T-helper 1 cell (primary cell): ENCODE measurements at regions not wholly inside any gene's neighbourhood (a gene's known extent, or its start where the extent isn't known, plus 50 kb on each side); places are given as distances from the start of the nearest gene placed in this dataset.

Source experiments
- DNase-seq, 5 donors: peaks; one replicate each; pipeline ENCODE4 v3.0.0-alpha.2; 2012 to 2020

GRCh38 chr14:101462726-101463565 lies 98.3 kb upstream of the DIO3 start:
- DNase-seq: no peak

DNA sequence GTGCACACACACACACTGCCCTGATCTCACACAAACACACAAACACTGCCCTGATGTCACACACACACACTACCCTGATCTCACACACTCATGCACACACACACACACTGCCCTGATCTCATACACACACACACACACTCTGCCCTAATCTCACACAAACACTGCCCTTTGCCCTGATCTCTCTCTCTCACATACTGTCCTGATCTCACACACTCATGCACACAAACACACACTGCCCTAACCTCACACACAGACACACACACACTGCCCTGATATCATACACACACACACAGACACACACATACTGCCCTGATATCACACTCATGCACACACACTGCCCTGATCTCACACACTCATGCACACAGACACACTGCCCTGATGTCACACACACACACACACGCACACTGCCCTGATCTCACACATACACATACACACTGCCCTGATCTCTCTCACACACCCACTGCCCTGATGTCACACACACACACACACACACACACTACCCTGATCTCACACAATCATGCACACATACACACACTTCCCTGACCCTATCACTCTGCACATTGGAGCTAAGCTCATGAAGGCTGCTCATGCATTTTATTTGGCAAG lies 97.6 kb upstream of the DIO3 start:
- DNase-seq: no peak

GRCh38 chr14:101464310-101464983 lies 96.8 kb upstream of the DIO3 start:
- DNase-seq: no peak

DNA sequence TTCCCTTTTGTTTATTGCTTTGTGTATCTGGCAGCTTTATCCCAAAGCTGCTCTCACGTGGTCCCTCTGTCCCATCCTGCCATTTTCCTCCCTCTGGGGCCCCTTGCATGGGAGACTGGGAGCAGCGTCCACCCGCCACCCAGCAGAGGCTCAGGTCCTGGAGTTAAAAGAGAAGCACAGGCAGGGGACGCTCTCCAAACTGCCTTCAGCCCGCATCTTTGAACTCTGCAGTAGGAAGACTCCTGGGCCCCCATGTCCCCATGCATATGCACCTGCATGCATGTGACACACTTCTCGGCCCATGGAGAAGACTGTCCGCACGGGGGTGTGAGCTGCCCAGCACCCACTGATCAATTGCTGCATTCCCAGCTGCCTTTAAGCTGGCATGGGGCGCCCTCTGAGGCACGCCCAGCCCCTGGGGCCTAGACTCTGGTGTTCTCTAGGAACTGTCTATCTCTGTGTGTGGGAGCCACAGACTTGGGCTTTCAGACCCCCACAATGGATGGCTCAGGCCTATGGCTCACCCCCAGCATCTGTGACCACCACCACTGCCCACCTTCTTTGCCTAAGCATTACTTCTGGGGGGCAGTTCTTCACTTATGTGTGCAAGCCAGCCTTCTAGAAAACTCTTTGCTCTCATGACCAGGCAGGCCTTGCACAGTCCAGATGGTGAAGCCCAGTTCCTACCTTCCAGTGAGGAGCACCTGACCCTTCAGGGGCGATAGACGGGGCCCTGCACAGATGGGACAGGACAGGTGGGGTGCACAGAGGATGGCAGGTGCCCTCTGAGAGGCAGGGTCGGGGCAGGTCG lies 96.1 kb upstream of the DIO3 start:
- no peak for DNase-seq

DNA sequence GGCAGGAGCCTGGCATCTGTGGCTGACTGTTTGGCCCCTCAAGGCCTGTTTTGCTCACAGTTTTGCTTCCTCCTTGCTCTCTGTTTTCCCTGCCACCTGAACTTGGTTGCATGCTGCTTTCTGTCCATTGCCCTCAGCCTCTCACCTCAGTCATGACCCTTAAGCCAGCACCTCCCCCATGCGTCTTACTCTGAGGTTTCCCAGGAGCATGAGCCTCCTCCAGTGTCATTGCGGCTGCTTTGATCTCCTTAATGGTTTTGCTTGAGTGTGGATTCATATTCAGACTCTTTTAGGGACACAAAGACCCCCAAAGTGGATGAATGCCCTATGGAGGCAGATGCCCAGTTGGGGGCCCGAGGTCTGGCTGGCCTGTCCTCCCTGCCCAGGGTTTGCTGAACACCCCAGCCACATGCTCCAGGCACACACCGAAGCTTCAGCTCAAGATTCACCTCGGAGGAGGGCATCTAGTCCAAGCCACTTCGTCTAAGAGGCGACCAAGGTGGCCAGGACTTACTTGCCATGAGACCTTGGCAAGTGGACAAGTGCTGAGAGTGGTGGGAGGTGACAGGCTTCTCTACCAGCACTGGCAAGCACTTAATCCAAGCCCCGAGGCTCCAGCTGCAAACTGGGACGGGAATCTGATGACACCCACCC lies 95.4 kb upstream of the DIO3 start:
- DNase-seq: no peak

DNA sequence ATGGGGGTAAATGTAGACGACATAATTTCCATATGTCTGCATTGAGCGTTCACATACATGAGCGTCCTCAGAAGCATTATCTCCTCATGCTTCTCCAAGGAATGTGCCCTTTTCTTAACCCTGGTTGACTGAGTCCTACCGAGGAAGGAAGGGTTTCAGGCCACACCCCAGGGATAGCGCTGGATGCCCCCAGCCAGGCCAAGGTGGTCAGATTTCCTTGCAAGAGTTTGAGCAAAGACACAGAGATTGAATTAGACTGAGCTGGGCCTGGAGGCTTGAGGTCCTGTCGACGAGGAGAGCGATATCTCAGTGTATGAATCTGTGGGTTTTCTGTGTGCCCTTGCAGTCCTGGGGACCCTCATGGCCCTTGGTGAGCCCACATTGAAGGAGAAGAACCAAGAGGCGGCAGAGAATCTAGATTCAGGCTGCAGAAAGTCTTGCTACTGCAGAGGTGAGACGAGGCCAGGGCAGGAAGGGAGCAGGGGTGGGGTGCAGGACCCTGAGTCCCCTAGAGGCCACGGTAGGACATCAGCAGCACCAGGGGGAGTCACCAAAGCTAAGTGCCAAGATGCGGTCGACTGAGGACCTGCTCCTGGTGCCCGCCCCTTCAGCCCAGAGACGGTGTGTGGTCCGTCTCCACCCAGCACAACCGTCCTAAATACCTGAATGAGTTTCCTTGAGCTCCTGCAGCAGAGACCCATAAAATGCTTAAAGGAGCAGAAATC lies 94.7 kb upstream of the DIO3 start:
- DNase-seq: no peak

DNA sequence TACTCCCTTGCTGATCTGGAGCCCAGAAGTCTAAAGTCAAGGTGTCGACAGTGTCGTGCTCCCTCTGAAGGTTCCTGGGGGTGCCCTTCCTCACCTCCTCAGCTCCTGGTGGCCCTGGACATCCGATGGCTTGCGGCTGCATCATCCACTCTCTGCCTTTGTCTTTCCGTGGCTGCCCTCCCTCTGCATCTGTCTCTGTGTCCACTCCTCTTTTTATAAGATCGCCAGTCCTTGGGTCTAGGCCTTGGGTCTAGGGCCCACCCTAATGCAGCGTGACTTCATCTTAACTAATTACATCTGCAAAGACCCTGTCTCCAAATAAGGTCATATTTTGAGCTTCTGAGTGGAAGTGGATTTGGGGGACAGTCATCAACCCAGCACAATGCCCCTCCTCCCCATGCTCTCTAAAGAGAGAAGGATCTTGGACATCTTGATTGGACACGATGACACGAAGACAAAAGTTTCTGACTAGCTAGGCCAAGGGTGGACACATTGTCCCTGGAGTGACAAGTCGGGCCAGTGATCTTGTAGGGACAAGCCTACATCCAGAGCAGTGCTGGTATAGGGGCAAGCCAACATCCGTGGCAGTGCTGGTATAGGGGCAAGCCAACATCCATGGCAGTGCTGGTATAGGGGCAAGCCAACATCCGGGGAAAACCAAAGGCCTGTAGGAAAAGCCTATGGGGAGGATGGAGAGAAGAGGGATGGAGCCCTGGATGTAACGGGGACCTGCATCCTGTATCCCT lies 93.9 kb upstream of the DIO3 start:
- no peak for DNase-seq

GRCh38 chr14:101469382-101470247 lies 91.7 kb upstream of the DIO3 start:
- no peak for DNase-seq

GRCh38 chr14:101470266-101470665 lies 91.0 kb upstream of the DIO3 start:
- DNase-seq: no peak

GRCh38 chr14:101471723-101472517 lies 89.4 kb upstream of the DIO3 start:
- no peak for DNase-seq

DNA sequence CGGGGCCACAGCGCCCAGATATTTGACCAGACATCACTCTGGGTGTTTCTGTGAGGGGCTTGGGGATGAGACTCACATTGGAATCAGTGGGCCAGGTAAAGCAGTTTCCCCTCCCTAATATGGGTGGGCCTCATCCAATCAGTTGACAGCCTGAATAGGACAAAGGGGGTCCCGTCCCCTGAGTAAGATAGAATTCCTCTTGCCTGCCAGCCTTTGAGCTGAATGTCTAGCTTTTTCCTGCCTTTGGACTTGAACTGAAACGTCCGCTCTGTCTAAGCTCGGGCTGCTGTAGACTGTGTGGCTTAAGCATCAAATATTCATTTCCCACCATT lies 88.8 kb upstream of the DIO3 start:
- DNase-seq: no peak

GRCh38 chr14:101473045-101473729 lies 88.1 kb upstream of the DIO3 start:
- no peak for DNase-seq

- no peak for DNase-seq
Observed at GRCh38 chr14:101473795-101474562, 87.3 kb upstream of the DIO3 start.

DNA sequence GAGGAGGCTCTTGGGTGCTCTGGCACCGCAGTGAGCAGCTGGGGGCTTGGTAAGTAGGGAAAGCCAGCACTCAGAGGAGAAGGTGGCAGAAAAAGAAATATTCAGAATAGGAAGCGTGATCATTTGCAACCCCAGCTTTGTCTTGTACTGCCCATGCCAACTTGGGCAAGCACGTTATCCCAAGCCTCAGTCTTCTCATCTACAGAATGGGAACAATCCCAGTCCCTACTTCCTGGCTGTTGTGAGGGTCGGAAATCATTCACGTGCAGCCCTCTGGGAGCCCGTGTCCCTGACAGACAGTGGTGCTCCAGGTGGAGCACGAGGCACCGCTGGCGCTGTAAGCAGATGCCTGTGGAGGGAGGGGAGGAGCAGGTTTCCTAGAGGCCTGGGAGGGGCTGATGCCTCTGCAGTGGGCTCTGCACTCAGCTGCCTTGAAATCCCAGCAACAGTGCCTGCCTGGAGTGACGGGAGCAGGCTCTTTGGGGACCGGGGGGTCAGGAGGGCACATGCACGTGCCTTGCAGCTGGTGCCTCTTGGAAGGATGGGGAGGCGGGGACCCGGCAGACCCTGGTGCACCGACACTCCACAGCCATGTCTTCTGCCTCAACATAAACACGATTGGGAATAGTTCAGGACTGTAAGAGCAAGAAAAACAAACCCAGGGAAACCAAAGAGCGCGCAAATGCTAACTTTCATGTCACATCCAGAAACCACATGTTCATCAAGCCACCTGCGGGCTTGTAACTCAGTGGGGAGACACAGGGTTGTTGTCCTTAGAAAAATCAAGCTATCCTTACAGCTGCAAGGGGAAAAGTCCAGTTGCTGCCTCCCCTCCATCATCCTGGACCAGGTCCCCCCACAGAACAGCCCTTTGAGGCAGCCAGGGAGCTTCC lies 86.5 kb upstream of the DIO3 start:
- no peak for DNase-seq

DNA sequence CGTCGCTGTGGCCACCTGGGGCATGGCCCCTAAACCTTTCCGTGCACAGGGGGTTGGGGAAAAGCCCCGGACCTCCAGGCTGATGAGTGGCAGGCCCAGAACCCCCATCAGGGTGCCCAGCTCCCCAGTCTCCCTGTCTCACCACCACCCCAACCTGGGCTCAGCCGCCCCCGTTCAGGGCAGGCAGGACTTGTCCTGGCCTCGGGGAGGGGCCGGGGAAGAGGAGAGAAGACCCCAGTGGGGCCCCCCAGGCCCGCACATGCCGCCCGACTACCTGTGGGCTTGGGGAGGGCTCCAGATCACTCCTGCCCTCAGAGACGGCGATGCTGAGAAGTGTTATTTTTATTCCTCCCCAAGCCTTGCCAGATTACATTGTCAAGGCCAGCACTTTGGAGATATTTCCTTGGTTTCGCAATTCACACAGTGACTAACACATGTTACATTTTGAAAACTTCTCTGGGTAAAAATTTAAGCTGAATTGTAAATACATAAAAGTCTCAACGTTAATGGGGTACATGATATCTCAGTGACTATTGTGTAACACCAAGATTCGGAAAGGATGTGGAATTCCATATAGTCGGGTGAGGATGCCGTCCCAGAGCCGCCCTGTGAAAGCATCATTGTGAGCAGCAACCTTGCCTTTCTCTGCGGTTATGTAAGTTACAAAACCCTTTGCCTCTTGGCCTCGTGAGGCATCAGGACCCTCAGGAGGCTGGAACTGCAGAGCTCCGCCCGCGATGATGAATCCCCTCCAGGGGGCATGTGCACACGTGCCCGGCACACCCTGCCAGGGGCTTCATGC lies 85.6 kb upstream of the DIO3 start:
- no peak for DNase-seq
